GM18861 (cell line): ENCODE measurements at regions not wholly inside any gene's neighbourhood (a gene's known extent, or its start where the extent isn't known, plus 50 kb on each side); places are given as distances from the start of the nearest gene placed in this dataset.

Experiments
- ATAC-seq: cut with Tn5 transposase; IDR thresholded peaks from one replicate; pipeline ENCODE4 v1.9.1; 2021; ENCODE audit not compliant: unreplicated experiment

DNA sequence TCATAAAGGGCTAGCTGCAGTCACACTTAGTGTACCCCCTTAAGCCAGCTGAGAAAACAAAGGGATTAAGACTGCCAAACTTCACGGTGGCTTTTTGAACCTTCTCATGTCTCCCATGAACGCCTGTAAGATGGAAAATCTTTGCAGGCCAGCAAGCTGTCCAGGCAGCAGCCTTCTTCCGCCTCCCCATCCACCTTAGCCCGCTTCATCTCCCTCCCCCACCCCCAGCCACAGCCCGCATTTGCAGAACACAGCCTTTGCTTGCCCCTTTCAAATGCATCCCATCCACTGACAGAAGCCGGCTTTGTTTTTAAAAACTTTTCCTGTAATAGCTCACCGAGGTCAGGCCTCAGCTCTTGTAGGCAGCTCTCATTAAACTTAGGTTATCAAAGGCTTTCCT lies 113.8 kb upstream of the FAM9B start:
- no peak for ATAC-seq

DNA sequence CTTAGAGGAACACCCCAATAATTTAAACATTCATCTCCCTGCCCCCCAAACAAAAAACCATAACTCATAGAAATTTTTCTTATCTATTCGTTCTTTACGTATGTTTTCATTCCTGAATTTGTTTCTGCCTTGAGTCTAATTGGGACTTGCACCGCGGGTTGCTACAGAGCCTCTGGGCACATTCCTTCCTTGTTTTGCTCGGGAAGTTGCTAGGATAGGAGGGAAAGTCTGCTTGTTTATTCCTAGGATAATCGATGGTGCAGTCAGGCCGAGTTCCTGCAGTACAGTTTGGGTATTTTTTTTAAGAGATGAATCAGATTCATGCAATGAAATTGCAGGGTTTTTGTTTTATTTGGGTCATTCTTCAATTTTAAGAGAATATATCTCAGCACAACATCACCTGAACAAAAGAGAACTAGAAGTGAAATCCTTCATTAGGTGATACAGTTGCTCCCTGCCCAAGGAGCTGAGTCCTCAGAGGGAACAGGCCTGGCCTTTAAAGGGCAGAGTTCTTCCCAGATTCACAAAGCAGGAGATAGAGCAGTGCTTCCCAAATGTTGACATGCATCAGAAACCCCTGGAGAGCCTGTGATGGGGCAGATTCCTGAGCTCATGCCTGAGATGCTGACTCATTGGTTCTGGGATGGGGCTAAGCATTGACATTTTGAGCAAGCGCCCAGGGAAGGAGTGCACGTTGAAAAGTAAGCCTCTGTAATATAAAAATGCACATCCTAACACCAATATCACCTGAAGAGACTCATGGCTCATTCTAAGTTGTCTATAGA lies 114.9 kb upstream of the FAM9B start:
- ATAC-seq = no peak

DNA sequence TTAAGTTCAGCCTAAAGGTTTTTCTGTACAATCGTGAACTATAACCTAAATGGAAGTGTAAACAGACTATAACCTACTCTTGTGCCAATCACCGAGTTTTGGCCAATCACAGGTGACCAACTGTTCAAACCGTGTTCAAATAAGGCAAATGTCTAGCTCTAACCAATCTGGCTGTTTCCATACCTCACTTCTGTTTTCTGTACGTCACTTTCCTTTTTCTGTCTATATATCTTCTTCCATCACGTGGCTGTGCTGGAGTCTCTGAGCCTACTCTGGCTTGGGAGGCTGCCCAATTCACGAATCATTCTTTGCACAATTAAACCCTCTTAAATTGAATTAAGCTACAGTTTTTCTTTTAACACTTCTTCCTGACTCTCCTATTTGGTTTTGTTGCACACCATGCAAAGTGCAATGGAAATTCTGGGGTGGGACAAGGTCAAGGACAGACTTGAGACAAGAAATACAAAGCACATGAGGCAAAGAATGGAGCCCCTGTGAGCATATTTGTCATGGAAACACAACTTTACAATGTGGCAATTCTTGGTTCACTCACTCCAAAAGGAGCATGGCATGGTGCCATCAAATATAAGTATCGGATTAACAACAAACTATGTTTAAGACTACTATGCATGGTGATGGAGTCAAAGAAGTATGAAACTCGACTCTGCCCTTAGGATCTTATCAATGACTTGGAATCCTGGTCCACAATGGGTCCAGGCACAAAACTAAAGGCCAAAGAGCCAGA lies 115.7 kb upstream of the FAM9B start:
- ATAC-seq = no peak

DNA sequence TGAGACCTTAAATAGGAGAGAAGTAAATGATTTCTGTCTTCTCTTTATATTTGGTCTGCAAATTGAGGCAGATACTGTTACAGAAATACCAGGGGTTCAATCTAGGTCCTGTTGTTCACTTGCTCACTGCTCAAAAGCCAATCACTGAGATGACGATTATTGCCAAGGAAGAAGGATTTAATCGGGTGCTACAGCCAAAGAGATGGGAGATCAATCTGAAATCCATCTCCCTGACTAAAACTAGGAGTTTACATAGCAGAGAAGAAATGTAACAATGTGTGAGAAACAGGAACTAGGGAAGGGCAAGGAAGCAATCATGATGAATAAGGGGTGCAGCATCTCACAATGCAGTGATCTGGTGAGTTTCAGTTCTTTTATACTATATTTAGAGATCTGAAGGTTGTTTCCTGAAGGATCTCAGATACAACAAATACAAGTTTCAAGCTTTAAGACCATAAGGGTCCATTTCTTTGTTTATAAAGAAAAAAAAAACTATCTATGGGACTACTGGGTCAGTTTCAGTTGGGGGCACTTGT lies 117.9 kb upstream of the FAM9B start:
- no peak for ATAC-seq

DNA sequence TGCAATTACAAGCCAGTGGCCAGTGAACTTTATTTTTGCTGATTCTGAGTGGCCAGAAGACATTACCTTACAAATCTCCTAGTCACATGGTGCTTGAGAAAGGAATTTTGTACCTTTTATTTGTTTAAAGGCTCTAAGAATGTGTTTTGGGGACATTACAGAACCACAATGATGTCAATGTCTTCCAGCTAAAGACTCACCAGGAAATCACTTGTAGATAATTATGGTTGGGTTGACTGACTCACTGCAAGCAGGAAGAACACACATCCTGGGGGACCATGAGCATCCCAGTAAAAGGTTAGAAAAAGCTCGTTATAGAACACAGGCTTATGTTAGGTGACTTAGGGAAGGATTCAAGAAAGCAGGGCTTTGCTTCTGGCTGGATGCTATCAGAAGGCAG lies 119.4 kb upstream of the FAM9B start:
- ATAC-seq = no peak

GRCh38 chrX:9158611-9159010 lies 124.7 kb upstream of the FAM9B start:
- no peak for ATAC-seq

DNA sequence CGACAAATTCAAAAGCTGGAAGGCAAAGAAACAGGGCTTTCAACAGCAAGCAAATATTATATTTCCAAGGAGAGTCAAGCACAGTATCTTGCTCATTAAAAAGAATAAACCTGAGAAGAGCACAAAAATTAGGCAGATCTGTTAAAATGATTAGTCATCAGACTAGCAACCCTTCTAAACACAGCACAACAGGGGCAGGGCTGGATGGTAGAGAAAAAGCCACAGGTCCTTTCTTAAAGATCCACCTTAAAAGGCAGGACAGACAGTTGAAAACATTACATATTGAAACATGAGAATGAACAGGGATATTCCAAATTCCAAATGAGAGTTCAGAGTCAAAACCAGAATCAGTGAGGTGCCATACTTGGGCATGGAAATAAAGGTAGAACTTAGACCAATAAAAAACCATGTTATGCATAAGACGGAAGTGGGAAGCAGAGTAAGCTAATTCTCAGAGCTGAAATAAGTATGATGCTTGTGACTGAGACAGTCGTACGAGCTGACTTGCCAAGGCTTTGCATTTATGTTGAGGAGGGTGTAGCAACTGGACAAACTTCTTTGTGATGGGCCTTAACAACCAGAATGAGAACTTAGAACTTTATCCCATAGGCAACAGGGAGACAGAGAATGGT lies 126.9 kb upstream of the FAM9B start:
- ATAC-seq = no peak

GRCh38 chrX:9162698-9163097 lies 128.8 kb upstream of the FAM9B start:
- no peak for ATAC-seq

DNA sequence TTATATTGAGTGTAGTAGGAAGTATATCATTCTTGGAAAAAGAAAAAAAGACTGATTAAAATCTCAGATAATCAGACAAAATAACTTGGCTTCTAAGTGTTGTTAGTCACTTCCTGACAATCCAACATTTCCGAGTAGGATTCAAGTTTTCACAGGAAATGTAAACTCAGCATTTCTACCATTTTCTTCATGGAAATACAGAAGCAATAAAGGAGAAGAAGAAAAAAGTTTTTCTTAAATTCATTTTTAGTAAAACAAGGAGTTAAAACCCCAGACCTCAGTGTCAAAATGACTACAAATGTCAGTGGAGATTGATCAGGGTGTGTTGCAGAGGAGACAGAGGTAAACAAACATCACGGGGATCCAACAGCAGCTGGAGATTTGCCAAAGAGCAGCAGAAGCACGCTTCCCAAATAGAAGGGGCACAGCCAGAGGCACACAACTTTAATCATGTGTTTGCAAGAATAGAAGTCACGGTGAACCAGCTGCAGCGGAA lies 129.3 kb upstream of the FAM9B start:
- no peak for ATAC-seq

DNA sequence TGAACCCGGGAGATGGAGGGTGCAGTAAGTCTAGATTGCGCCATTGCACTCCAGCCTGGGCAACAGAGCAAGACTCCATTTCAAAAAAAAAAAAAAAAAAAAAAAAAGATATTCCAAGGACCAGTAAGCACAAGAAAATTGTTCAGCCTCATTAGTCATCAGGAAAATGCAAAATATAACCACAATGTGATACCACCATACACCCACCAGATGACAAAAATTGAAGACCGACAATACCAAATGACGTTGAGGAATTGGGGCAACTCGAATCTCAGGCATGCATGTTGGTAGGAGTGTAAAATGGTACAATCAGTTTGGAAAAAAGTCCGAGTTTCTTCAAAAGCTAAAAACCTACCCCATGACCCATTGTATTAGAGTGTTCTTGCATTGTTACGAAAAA lies 130.2 kb upstream of the FAM9B start:
- ATAC-seq = no peak

- no peak for ATAC-seq
These were observed 130.9 kb upstream of the FAM9B start for GRCh38 chrX:9164533-9165426.

DNA sequence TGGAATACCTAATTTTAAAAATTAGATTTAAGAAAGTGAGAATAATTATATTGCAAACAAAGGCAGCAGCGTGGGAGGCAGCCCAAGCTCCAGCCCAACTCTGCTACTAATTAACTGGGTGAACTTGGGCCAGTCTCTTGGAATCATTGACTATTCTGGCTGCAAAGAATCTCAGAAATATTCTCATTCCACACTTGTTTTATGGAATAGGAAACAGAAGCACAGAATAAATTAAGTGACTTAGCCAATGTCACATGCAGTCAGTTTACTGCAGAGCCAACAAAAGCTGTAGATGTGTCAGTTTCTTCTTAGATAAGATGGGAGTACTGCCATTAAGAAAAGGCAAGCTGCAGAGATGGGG lies 132.6 kb upstream of the FAM9B start:
- no peak for ATAC-seq

GRCh38 chrX:9171841-9172463 lies 138.0 kb upstream of the FAM9B start:
- ATAC-seq = no peak

GRCh38 chrX:9172464-9172850 lies 138.5 kb upstream of the FAM9B start:
- no peak for ATAC-seq

DNA sequence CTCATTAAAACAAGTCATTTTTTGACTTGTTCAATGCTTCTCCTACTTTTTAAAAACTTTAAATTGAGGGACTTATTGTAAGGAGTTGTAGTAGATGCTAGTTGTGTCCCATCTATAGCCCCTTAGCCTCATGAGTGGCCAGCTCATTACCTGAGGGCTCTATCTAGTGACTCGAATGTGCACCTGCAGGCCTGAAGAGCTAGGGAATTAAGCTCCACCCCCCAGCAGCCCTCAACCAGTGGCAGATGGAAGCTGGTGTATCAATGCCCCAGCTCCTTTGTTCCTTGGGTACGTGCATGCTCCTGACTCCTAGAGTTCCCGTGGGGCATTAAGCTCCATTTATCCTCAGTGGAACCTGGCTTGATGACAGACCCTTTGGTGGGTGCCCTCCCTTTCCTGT lies 146.7 kb upstream of the FAM9B start:
- ATAC-seq = no peak

DNA sequence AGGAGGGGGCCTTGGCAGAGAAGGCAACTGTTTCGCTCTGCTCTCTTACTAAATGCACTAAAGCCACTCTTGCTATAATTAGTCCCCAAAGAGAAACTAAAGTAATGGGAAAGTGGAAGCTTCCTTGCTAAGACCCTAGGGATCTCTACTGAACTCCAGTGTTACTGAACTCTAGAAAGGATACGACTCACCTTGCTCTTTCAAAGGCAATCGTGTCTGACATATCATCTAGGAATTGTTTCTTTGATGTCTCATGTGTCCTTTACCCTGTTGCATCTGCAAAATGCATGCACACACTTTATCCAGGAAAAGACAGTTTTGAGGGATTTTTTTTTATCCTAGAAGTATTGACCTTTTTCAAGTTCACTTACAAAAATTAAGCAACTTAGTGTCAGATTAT lies 148.1 kb upstream of the FAM9B start:
- no peak for ATAC-seq

DNA sequence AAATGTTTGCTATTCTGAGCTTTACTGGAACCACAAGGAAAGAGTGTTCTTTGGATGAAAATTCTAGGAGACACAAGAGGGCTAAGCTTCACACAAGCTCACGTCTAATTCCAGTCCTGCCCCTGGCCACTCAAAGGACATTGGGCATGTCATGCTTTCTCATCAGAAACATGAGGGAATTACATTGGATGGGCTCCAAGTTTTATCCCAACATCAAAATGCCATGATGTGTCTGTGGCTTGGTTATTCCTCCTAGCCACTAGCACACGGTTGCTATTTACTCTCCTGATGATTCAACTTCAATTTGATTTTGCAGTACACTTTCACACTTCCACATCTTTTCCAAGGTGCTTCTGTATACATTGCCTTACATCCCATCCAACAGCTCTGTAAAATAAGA lies 149.6 kb upstream of the FAM9B start:
- ATAC-seq = no peak

DNA sequence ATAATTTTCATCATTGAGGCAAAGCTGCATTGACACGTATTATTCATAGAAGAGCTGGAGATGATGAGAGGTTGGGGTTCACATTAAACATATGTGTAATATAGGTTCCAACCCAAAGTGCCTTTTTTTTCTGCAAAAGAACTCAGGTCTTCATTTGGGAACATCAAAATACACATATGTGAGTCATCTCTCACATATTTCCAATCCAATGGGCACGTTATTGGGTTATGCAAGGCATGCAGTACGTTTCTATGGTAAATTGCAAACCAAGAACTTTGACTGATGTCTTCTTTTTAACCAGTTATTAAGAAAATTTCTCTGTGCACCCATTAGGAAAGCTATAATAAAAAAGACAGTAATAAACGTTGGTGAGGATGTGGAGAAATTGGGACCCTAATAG lies 150.3 kb upstream of the FAM9B start:
- ATAC-seq = no peak

GRCh38 chrX:9188117-9188516 lies 154.2 kb upstream of the FAM9B start:
- ATAC-seq = no peak

DNA sequence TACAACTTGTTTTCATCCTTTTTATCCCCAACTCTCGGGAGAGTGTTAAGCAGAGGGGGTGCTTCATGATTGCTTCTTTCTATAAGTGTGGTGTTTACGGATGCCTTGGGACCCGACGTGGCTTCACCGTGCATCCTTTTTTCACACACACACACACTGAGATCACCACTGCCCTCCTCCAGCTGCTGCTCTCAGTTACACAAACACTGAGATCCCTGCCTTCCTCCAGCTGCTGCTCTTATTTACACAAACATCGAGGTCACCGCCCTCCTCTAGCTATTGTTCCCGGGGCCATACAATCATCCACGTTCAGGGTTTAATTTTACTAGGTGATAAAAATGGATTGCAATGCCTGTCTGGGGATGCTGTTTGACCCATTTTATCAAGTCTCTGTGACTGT lies 155.4 kb upstream of the FAM9B start:
- ATAC-seq = no peak
